ENCODE measurements at regions not wholly inside any gene's neighbourhood (a gene's known extent, or its start where the extent isn't known, plus 50 kb on each side); places are given as distances from the start of the nearest gene placed in this dataset.

GRCh38 chr17:72046178-72046577 is 74.6 kb upstream of the SOX9 start:
- TF ChIP-seq CTCF (IDR thresholded peaks at IDR 0.05; ENCODE audit: insufficient read depth, low read depth, low read length): no peak
- no peak overlapping the region for H3K4me3 ChIP-seq (ENCODE audit: low read depth, low read length)
- DNase-seq (ENCODE audit: low read depth): no peak

- no peak for DNase-seq (ENCODE audit: low read depth)
- no peak overlapping the region for H3K4me3 ChIP-seq (ENCODE audit: low read depth, low read length)
- no peak for TF ChIP-seq CTCF (IDR thresholded peaks at IDR 0.05; ENCODE audit: insufficient read depth, low read depth, low read length)
Measured at GRCh38 chr17:72046643-72047612, 73.9 kb upstream of the SOX9 start.

- H3K4me3 ChIP-seq (ENCODE audit: low read depth, low read length): no peak overlapping the region
- DNase-seq (ENCODE audit: low read depth): no peak
- TF ChIP-seq CTCF (IDR thresholded peaks at IDR 0.05; ENCODE audit: insufficient read depth, low read depth, low read length): no peak
Measured at GRCh38 chr17:72049914-72050313, 70.9 kb upstream of the SOX9 start.

- H3K4me3 ChIP-seq (ENCODE audit: low read depth, low read length): no peak overlapping the region
- TF ChIP-seq CTCF (IDR thresholded peaks at IDR 0.05; ENCODE audit: insufficient read depth, low read depth, low read length): no peak
- no peak for DNase-seq (ENCODE audit: low read depth)
Measured at GRCh38 chr17:72053036-72053435, 67.8 kb upstream of the SOX9 start.

- TF ChIP-seq CTCF (IDR thresholded peaks at IDR 0.05; ENCODE audit: insufficient read depth, low read depth, low read length): no peak
Measured at GRCh38 chr17:72053449-72053848, 67.4 kb upstream of the SOX9 start.

GRCh38 chr17:72056155-72056554 is 64.7 kb upstream of the SOX9 start:
- no peak for DNase-seq (ENCODE audit: low read depth)
- TF ChIP-seq CTCF (IDR thresholded peaks at IDR 0.05; ENCODE audit: insufficient read depth, low read depth, low read length): no peak

More at GRCh38 chr17:72053449-72053848, 67.4 kb upstream of the SOX9 start:
- DNase-seq (ENCODE audit: low read depth): no peak
- H3K4me3 ChIP-seq (ENCODE audit: low read depth, low read length): no peak overlapping the region

More at GRCh38 chr17:72056155-72056554, 64.7 kb upstream of the SOX9 start:
- H3K4me3 ChIP-seq (ENCODE audit: low read depth, low read length): no peak overlapping the region

Data from fibroblast of villous mesenchyme (primary cell).